Neural crest cell (in vitro differentiated cells): ENCODE measurements at regions not wholly inside any gene's neighbourhood (a gene's known extent, or its start where the extent isn't known, plus 50 kb on each side); places are given as distances from the start of the nearest gene placed in this dataset.
"Not testable (repeated sequence)": the region's sequence is repeated elsewhere in the genome, so short reads cannot be mapped to it uniquely, and the experiment has no call there.

Experiments
- DNase-seq: peaks from one replicate; pipeline ENCODE4 v3.0.0; 2021; ENCODE audit warnings: low read depth, mixed read lengths, low spot score
- H3K27ac Mint-ChIP-seq: one replicate; pipeline ENCODE4 v1.8.0; 2021; ENCODE audit warnings: mild to moderate bottlenecking, mixed read lengths; ENCODE audit not compliant: unreplicated experiment
- H3K27me3 Mint-ChIP-seq: 2 replicates; pipeline ENCODE4 v1.8.0; 2021; ENCODE audit warnings: low read depth, mild to moderate bottlenecking, mixed read lengths
- H3K36me3 Mint-ChIP-seq: 2 replicates; pipeline ENCODE4 v1.8.0; 2021; ENCODE audit warnings: low read depth, mild to moderate bottlenecking, mixed read lengths
- H3K4me1 Mint-ChIP-seq: 2 replicates; pipeline ENCODE4 v1.8.0; 2021; ENCODE audit warnings: mixed read lengths
- H3K4me3 Mint-ChIP-seq: one replicate; pipeline ENCODE4 v1.8.0; 2021; ENCODE audit warnings: mild to moderate bottlenecking, mixed read lengths
- H3K9me3 Mint-ChIP-seq: 2 replicates; pipeline ENCODE4 v1.8.0; 2021; ENCODE audit warnings: mixed read lengths
- CTCF ChIP-seq: fragments of 200-600 bp; sonication (generic); conservative IDR thresholded peaks from 2 replicates; pipeline ENCODE4 v1.5.0; 2021; ENCODE audit warnings: antibody characterized with exemption, mild to moderate bottlenecking

- Mint-ChIP-seq H3K9me3 (peaks cover 2% of the 10 kb centered on the region), H3K27ac (no peak overlapping the region), H3K4me1 (peaks cover 4% of the 10 kb centered on the region), H3K4me3 (no peak overlapping the region), H3K36me3 (peaks cover 2% of the 10 kb centered on the region), H3K27me3 (no peaks in the 10 kb centered on the region)
- no peak for TF ChIP-seq CTCF
- DNase-seq = no peak
Observed at GRCh38 chrX:22859642-22860041, 140.1 kb upstream of the DDX53 start.

GRCh38 chrX:22866801-22867200, 133.0 kb upstream of the DDX53 start:
- H3K27me3 Mint-ChIP-seq, H3K27ac Mint-ChIP-seq, DNase-seq, H3K4me3 Mint-ChIP-seq, H3K4me1 Mint-ChIP-seq: not testable (repeated sequence)
- peaks cover 11% of the 10 kb centered on the region for H3K36me3 Mint-ChIP-seq
- peaks cover 25% of the 10 kb centered on the region for H3K9me3 Mint-ChIP-seq

GRCh38 chrX:22882543-22882942, 117.2 kb upstream of the DDX53 start:
- H3K36me3 Mint-ChIP-seq = no peaks in the 10 kb centered on the region
- H3K4me1 Mint-ChIP-seq = peaks cover 5% of the 10 kb centered on the region
- H3K9me3 Mint-ChIP-seq = no peaks in the 10 kb centered on the region
- H3K27ac Mint-ChIP-seq = no peak overlapping the region
- H3K27me3 Mint-ChIP-seq = no peaks in the 10 kb centered on the region
- no peak overlapping the region for H3K4me3 Mint-ChIP-seq
- TF ChIP-seq CTCF = no peak
- no peak for DNase-seq

- no peak overlapping the region for H3K4me3 Mint-ChIP-seq
- no peaks in the 10 kb centered on the region for H3K36me3 Mint-ChIP-seq
- H3K4me1 Mint-ChIP-seq = no peaks in the 10 kb centered on the region
- TF ChIP-seq CTCF = no peak
- H3K27me3 Mint-ChIP-seq = no peaks in the 10 kb centered on the region
- no peak for DNase-seq
- H3K9me3 Mint-ChIP-seq = no peaks in the 10 kb centered on the region
- H3K27ac Mint-ChIP-seq = no peak overlapping the region
Observed at GRCh38 chrX:22889819-22890218, 109.9 kb upstream of the DDX53 start.

GRCh38 chrX:22912616-22913015, 87.1 kb upstream of the DDX53 start:
- TF ChIP-seq CTCF = no peak
- Mint-ChIP-seq H3K9me3 (no peaks in the 10 kb centered on the region), H3K36me3 (no peaks in the 10 kb centered on the region), H3K4me3 (no peak overlapping the region), H3K27ac (no peak overlapping the region), H3K27me3 (no peaks in the 10 kb centered on the region), H3K4me1 (peaks cover 8% of the 10 kb centered on the region)
- DNase-seq = no peak

GRCh38 chrX:22922961-22923360, 76.8 kb upstream of the DDX53 start:
- no peak overlapping the region for H3K4me3 Mint-ChIP-seq
- no peaks in the 10 kb centered on the region for H3K9me3 Mint-ChIP-seq
- H3K27ac Mint-ChIP-seq = no peak overlapping the region
- H3K36me3 Mint-ChIP-seq = no peaks in the 10 kb centered on the region
- no peaks in the 10 kb centered on the region for H3K27me3 Mint-ChIP-seq
- DNase-seq = no peak
- TF ChIP-seq CTCF = no peak
- H3K4me1 Mint-ChIP-seq = no peaks in the 10 kb centered on the region
